Muscle of arm (tissue), 1 donor: ENCODE measurements at regions not wholly inside any gene's neighbourhood (a gene's known extent, or its start where the extent isn't known, plus 50 kb on each side); places are given as distances from the start of the nearest gene placed in this dataset.
"Not testable (repeated sequence)": the region's sequence is repeated elsewhere in the genome, so short reads cannot be mapped to it uniquely, and the experiment has no call there.

ENCODE experiments used
- DNase-seq: peaks from one replicate; pipeline ENCODE4 v3.0.0-alpha.2; 2013

GRCh38 chr12:14032191-14032590, 50.8 kb upstream of the GRIN2B start:
- DNase-seq, result not testable (repeated sequence)

DNA sequence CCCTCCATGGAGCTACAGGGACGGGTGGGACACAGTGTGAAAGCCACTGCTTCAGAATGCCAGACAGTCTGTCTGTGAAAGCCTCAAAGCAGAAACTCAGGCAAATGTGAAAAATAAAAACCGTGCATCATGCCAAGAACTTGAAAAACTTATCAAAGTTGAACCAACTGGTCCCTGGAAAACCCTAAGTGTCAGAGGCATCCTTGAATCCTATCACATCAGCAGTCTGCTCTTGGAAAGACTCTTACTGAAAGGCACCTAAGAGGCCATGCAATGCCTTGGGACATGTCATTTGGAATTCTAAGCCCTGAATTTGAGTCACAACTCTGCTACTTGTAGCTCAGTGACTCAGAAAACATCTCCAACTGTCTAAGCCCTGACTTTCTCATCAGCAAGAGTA, 62.4 kb upstream of the GRIN2B start:
- no peak for DNase-seq

DNA sequence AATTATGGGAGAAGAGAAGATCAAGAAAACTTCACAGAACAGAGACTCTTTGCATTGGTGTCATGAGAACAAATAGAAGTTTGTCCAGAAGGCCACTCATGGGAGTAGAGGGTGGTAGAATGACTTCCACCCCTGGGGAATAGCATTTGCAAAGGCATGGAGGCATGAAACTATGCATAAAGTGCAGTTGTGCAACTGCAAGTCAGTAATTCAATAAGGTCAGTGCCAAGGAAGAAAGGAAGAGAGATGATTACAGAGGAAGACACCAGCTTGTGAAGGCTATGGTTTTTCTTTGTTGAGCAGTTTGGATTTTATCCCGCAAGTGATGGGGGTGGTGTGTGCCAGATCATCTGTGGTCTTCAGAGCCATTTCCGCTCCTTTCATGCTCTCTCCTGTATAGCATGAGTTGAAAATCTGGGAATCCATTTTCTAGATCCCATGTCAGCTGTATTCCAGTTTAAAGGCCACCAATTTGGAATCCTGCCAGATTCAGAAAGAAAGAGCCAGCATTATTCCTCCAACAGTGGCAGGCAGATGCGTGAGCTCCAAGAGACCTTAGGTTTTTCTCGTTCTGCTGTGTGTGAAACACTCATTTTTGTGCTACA, 67.6 kb upstream of the GRIN2B start:
- DNase-seq, result no peak

DNA sequence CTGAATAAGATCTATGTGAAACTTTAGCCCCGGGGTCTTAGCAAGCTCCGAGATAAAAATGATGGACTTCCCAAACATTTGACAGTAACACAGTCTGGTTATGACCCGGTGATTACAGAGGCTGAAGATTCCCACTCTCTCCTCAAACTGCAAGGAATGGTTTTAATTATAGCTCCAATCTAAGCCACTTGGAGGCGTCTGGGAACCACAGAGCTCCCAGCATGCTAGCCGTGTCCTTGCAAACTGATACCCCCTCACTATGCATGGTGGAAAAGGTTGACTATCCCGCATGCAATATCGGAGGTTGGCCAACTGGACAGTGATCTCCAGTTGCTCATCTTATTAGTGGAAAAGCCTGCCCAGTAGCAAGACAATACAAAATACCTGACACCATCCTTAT, 76.5 kb upstream of the GRIN2B start:
- no peak for DNase-seq

- DNase-seq, result no peak
Measured at GRCh38 chr12:14058717-14059116, 77.3 kb upstream of the GRIN2B start.

- no peak for DNase-seq
Measured at GRCh38 chr12:14059548-14059947, 78.1 kb upstream of the GRIN2B start.

- no peak for DNase-seq
Measured at GRCh38 chr12:14065616-14066015, 84.2 kb upstream of the GRIN2B start.

DNA sequence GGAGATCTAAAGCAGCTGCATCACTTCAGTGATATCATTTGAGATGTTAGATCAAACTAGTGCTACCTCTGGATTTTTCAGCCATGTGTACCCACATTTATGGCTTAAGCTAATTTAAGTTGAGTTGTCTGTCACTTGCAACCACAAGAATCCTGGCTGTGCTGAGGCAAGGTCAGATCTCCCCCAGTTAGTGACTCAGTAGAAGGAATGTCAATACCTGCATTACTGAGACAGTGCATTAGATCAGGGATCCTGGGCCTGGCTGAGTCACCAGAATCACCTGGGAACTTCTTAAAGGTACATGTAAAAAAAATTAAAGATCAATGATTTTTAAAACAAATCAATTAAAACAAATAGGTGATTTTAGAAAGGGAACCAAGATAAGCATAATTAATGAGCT, 84.6 kb upstream of the GRIN2B start:
- DNase-seq, result no peak

DNA sequence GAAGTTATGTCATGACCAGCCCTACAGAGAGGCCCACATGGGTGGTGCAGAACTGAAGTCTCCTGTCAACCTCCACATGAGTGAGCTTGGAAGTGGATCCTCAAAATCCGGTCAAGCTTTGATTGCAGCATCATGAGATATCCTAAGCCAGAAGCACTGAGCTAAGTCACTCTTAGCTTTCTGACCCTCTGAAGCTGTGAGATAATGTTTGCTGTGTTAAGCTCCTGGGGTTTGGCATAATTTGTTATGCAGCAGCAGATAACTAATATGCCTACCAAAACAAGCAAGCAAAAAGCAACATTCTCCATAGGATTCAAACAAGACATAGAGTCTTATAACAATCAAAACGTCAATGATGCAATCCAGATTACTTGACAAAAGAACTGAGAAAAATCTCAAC, 87.6 kb upstream of the GRIN2B start:
- DNase-seq, result no peak

DNA sequence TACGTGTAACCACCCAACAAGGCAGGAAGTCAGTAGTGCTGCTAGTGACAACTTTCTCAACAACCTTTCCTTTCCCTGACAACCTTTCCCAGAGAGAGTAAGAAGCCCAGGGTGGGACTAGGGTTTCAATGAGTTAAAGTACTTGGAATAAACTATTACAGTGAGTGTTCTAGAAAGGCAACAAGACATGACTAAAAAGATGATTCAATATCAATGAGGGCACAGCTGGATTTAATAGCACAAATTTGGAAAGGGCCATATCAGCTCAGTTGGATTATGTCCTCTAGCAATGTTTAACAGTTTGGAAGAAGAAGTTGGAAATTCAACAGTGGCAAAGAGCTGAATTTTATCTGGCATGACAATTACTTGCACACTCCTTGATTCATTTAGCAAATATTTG, 90.4 kb upstream of the GRIN2B start:
- no peak for DNase-seq

DNA sequence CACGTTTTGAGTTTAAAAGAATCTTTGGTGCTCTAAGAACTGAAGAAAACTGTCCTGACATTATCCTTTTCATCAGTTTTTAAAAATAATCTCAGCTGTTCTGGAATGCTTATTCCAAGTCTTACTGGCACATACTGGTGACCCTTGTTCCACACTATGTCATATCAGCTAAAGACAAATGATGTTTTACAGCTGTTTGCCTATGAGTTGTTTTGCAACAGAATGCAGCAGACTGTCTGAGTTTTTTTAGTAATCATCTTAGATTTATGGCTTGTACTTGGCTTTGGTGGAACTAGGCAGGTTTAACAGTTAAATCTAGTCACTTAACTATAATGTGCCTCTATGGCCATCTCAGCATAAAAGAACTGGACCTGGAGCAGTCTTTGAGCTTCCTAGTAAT, 91.6 kb upstream of the GRIN2B start:
- DNase-seq, result no peak

DNA sequence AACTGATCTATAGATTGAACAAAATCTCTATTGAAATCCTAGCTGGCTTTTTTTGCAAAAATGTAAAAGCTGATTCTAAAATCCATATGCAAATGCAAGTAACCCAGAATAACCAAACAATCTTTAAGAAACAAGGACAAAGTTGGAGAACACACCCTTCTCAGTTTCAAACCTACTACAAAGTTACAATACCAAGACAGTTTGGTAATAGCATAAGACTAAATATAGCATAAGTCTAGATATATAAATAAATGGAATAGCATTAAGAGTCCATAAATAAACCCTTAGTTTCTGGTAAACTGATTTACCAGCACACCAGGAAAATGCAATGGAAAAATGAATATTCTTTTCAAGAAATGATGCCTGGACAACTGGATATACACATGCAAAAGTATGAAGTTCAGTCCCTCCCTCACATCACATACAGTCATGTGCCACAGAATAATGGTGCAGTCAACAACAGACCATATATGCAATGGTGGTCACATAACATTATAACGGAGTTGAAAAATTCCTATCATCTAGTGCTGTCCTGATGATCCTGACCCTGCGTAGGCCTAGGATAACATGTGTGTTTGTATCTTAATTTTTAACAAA, 94.5 kb upstream of the GRIN2B start:
- DNase-seq, result no peak

- no peak for DNase-seq
Measured at GRCh38 chr12:14076538-14076937, 95.1 kb upstream of the GRIN2B start.

- no peak for DNase-seq
Measured at GRCh38 chr12:14086838-14087237, 105.4 kb upstream of the GRIN2B start.

GRCh38 chr12:14099994-14100393, 118.6 kb upstream of the GRIN2B start:
- no peak for DNase-seq

GRCh38 chr12:14101556-14101955, 120.2 kb upstream of the GRIN2B start:
- not testable (repeated sequence) for DNase-seq

DNA sequence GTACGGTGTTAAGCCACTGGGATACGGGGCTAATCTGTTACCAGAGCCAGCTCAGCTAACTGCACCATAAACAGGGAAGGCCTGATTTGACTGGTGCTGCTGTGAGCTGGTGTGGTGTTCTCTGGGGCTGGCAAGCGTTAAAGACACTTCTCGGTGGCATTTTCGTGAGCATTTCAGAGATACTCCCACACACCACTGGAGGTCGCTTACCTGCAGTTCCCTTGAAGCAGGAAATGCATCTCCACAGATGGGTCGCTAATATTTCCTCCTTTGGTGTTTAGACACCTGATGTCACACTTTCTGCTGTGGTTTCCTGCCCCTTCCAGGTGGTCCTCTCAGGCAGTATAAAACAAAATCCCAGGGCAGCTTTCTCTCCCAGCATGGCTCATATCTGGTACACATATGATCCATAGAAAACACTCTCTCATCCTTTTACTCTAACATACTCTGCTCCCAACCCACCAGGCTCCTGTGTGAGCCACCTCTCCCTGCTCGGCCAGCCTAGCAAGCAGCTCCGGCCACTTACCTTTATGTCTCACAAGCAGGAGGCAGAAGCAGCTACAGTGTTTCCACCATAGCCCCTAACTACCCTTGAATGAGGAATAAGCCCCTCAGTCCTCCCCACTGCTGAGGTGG, 129.9 kb upstream of the GRIN2B start:
- DNase-seq, result no peak

- no peak for DNase-seq
Measured at GRCh38 chr12:14113031-14113430, 131.6 kb upstream of the GRIN2B start.

- DNase-seq, result no peak
Measured at GRCh38 chr12:14126692-14127091, 145.3 kb upstream of the GRIN2B start.

DNA sequence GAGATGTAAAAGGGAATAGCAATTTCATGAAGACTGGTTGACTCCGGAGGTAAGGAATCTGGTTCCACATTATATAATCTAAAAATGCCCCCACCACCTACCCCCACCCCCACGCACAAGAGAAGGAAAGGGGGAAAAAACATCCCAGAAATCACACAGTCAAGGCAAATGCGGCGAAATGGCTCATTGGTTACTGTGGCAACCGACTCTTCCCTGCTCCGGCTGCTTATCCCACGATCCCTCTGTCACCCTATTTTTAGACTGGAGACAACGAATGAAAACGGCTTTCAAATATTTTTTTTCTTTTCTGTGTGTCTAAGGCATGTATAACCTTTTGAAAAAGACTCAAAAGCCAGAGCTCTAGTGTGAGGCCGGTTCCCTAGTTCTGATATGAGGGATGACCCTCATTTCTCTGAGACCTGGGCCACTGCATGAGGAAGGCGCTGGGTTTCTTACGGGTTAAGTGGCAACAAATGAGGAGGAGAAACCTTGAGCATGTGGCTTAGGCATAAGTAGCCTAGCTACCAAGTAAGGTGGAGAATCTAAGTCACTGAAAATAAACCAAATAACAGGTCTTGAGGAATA, 148.3 kb upstream of the GRIN2B start:
- no peak for DNase-seq

DNA sequence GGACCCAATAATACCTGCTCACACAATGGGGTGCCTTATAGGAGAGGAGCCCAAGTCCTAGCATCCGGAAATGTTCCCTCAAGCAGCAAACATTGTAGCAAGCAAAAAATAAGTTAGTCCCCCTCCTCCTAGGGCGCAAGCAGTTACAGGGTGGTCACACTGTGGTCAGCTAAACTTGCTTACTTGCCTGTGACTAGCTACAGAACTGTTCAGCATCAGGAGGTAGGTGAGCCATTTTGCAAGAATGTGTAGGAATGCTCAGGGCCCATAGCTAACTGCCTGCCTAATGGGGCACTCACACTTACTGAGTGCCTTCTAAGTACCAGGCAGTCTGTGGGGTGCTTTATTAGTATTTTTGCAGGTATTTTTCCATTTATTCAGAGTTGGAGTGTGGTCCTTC, 154.6 kb upstream of the GRIN2B start:
- no peak for DNase-seq

GRCh38 chr12:14138495-14138894, 157.1 kb upstream of the GRIN2B start:
- DNase-seq, result no peak

GRCh38 chr12:14148489-14149270, 167.3 kb upstream of the GRIN2B start:
- DNase-seq, result no peak
